ENCODE measurements at regions not wholly inside any gene's neighbourhood (a gene's known extent, or its start where the extent isn't known, plus 50 kb on each side); places are given as distances from the start of the nearest gene placed in this dataset.
"Not testable (repeated sequence)": the region's sequence is repeated elsewhere in the genome, so short reads cannot be mapped to it uniquely, and the experiment has no call there.

DNA sequence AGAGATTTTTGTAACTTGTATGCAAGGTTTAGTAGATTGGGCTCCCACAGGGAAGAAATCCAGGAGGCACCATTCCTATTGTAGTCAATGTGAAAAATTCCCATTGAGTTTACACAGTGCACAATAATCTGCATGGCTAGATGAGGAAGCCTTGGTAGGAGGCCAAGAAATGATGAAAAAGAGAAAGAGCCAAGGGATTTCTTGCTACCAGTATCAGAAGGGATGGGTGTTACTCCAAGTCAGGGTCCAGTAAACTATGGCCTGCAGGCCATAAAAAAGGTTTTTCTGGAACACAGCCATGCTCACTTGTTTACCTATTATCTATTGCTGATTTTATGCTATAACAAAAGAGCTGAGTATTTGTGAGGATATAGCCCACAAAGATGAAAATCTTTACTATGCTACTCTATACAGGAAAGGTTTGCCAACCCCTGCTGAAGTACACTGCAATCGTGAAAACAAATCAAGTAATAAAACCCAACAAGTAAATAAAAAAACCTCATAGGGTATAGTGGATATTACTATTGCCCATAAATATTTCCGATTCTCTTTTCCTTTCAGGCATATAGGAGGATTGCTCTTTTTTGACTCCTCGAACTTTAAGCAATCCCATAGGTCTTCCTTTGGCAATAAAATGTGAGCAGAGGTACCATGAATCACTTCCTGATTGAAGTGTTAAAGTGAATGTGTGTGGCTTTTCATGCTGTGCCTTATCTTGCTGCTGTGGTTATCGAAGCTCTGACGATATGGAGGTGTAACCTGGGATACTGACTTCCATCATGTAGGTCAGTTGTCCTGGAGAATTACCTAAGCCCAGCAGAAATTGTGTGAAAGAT lies 256.3 kb upstream of the MAGI2 start:
- no peak for DNase-seq

DNA sequence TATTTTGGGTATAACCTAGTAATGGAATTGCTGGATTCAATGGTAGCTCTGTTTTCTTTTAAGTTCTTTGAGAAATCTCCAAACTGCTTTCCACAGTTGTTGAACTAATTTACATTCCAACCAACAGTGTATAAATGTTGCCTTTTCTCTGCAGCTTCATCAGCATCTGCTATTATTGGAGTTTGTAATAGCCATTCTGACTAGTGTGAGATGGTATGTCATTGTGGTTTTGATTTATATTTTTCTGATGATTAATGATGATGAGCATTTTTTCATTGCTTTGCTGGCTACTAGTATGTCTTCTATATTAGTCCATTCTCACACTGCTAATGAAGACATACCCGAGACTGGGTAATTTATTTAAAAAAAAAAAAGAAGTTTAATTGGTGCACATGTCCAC lies 248.6 kb upstream of the MAGI2 start:
- DNase-seq: no peak

DNA sequence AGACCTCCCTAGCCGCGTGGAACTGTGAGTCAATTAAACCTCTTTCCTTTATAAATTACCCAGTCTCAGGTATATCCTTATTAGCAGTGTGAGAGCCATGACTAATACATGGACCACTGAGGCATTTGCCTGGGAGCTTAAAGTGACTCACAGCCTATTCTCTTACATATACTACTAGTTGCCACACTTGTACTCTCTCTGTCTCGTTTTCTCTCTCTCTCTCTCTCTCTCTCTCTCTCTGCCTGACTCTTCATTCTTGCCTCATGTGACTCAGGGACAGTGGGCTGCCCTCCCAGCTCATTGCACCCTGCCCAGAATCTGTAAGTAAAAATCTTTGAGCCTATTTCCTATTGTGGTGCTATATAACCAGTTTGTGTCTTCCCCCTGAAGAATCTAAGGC lies 238.5 kb upstream of the MAGI2 start:
- no peak for DNase-seq

DNA sequence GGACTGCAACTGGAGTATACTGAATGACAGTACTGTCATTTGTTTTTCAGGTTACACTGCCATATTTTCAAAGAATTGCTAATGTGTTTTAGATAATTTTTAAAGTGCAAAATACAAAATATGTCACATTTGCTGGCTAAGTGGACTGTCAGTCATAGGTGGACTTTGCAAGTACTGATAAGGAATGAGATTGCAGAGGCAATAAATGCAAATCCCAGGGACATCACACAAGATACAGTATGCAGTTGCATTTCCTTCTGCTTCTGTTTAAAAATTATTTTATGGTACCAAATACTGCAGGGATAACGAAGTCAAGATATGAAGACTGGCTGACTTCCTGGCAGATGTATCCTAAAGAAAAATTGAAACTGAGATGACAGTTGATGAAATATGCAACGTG lies 237.6 kb upstream of the MAGI2 start:
- no peak for DNase-seq

DNA sequence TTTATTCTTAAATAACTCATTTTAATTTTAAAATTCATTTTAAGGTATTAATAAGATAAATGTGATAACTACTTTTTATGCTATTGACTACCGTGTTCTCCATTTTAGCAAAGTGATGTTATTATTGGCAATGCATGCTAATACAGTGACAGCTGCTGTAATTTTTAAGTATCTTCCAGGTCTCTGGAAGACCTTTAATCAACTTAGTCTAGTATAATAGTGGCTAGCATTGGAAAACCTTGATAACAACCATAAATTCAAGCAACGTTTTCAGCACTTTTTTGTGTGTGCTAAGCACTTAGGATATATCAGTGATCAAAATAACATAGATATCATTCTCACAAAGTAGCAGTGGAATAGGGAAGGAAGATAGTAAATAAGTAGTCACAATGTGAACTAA lies 230.9 kb upstream of the MAGI2 start:
- no peak for DNase-seq

DNA sequence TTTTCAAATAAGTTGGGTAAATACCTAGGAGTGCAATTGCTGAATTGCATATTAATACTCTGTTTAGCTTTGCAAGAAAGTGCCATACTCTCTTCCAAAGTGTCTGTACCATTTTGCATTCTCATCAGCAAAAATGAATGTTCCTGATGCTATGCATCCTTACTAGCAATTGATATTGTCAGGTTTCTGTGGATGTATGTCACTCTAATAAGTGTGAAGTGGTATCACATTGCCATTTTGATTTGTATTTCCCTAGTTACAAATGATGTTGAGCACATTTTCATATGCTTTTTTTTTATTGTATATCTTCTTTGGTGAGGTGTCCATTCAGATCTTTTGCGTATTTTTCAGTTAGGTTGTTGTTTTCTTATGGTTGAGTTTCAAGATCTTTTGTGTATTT lies 230.4 kb upstream of the MAGI2 start:
- DNase-seq: no peak

DNA sequence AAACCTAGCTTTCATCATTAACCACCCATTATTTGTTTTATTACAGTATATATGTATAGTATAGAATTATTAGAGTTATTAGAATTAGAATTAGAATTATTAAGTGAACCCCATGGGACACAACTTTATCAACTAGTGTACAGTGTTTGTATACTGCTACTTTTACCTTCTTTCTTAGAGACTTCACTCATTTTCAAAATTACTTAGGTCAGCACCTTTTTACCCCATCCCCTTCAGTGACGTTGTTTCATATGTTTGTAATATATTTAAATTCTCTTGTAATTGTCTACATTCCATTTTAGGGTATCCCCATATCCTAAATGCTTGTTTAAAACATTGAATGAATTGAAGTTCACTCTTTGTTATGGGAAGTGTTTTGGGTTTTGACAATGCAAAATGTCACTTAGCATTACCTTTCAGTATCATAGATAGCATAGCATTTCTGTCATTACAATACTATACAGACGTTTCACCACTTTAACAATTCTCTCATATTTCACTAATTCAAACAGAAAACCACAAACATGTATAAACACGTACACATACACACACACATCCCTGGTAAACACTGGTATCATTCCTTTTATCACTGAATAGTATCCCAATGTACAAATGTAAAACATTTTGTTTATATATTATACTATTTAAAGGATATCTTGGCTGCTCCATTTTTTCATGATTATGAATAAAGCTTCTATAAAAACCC lies 229.9 kb upstream of the MAGI2 start:
- DNase-seq: no peak

DNA sequence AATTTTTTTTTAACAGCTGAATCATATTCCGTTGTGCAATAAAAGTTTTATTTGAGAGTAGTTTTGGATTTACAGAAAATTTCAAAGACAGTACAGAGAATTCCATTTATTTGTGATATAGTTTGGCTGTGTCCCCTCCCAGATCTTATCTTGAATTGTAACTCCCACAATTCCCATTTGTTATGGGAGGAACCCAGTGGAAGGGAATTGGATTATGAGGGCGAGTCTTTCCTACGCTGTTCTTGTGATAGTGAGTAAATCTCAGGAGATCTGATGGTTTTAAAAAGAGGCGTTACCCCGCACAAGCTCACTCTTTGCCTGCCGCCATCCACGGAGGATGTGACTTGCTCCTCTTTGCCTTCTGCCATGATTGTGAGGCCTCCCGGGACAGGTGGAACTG lies 228.0 kb upstream of the MAGI2 start:
- no peak for DNase-seq

DNA sequence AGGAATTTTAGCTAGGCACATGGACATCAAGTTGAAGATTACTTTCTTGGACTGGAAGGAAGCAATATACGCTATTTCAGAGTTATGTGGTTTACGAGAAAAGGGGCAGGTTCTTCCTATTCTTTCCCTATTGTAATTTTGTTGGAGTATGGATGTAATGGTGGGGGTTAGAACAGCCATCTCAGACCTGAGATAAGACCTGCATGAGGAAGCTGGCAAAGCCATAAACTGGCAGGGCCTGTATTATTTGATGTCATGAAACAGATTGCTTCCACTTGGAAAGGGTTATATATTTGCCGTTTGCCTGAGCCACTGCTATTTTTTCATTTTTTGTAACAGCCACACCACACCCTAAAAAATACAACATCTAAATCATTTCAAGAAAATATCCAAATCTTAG lies 220.5 kb upstream of the MAGI2 start:
- no peak for DNase-seq

DNA sequence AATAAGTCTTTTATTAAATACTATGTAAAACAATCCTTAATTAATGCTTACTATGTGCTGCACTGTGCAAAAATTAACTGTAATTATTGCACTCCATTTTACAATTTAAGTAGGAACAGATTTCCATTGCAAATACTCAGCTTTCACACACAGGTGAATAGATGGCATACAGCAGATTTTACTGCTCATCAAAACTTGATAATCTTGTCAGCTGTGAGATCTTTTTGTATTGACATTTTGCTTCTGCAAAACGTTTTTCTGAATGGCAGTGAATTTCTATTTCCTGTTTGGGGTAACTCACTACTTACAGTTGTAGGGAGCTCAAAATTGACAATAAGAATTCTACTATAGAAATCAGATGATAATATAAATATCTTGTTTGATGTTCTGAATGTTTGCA lies 220.0 kb upstream of the MAGI2 start:
- DNase-seq: no peak

DNA sequence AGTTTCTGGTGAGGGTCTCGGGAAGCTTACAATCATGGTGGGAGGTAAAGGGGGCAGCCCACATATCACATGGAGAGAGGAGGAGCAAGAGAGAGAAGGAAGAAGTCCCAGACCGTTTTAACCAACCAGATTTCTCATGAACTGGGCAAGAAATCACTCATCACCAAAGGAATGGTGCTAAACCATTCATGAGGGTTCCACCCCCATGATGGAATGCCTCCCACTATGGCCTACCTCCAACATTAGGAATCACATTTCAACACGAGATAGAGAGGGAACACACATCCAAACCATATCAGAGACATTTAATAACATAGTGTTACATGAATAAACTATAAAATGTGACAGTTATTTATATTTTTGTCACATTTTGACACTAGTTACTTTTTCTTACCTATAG lies 214.8 kb upstream of the MAGI2 start:
- no peak for DNase-seq

DNA sequence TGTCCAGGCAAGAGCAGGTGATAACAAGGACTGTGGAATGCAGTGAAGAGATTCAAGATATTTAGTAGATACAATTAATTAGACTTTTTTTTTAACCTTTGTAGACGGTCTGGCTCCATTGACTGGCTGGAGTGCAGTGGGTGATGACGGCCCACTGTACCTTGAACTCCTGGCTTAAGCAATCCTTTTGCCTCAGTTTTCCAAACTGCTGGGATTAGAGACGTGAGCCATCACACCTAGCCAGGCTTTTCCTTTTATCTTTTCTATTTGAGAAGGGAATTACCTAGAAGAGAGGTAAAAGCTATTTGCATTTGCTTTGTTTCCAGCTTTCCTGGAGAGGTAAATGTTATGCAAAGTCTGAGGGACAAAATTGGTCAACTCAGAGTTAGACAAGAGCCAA lies 213.0 kb upstream of the MAGI2 start:
- DNase-seq: no peak

DNA sequence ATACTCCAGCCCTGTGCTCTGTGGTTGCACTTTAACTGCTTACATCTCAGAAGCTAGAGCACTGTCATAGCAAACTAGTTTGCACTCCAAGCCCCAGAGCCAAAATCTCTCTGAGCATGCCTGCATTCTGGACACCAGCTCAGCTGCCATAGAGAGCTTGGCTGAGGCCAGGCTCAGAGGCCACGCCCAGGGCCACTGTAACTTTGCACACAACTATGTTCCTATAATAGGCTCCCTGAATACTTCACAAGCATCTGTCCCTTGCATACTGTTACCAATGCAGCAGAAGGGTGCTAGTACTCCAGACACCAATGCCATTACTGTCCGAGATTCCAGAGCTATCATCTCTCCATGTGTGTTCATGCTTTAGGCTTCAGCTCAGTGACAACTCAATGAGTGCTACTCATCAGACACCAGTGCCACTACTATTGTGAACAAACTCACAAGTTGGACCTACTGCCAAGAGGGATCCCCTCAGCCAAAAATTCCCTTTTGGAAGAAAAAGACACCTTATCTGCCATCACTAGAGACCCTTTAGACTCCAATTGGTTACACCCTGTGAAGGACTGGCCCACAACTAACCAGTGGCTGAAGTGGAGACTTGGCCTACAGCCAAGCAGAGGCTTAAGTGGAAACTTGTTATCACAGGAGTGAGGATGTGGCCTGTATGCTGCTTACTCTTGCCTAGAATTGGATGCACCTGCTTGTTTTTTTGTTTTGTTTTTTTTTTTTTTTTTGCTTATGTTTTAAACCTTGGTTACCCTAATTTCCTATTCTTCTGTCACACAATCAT lies 211.6 kb upstream of the MAGI2 start:
- no peak for DNase-seq

DNA sequence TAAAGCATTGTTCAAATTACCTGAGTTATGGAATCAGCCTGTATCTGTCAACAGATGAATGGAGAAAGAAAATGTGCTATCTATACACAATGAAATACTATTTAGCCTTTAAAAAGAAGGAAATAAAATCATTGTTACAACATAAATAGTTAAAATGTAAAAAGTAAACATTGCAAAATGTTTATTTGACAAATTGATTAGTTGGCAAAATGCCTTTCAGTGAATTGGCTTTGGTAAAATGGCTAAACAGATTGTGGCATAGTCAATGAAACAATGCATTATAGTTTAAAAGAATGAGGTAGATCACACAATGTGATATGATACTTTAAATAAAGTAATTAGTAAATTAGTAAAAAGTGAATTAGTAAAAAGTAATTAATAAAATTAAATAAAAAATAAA lies 204.8 kb upstream of the MAGI2 start:
- DNase-seq: no peak

DNA sequence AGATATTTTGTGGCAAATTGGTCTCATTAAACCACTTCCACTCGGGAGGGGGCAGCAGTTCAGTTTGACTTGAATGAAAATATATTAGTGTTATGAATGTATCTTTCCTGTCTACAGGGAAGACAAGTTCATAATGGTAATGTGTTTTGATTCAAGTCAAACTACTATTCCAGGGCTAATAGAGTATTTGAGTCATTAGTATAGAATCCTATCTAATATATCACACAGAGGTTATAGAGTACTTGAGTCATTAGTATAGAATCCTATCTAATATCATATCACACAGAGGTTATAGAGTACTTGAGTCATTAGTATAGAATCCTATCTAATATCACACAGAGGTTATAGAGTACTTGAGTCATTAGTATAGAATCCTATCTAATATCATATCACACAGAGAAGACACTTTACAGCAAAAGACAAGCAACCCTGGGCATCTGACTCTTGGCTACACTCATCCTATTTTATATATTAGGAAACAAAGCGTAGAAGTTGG lies 199.7 kb upstream of the MAGI2 start:
- DNase-seq: no peak

DNA sequence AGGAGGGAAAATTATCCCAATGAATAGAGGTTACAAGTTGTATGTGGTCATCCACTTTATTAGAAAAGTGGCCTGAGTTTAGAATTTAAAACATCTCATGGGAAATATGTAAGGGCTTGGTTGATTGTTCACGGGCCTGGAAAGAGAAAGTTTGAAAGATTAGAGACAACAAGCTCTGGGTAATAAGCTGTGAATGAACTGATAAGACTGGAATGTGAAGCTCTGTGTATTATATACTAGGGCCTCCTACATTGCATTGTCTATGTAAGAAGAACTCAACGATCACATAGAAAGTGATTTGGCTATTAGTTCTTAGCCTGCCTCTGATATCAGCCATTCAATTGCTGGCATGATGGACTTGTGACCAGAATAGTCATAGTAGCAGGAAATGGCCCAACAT lies 199.2 kb upstream of the MAGI2 start:
- DNase-seq: no peak

DNA sequence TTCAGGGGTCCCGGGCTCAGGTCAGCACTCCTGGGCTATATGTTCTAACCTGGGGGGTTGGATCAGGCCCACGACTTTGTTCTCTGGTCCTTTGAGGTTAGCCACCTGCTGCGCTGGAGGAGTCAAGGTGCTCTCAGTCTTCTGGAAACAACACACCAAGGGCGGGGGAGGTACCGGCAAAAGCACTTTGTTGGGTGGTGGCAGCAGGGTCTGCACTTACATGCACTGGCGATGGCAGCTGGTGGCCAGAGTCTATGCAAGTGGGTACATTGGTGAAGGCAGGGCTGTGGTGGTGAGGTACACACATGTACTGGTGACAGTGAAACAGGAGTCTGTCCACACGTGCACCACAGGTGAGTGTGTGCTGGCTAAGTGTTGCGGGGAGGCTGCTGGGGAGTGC lies 194.2 kb upstream of the MAGI2 start:
- DNase-seq: no peak

DNA sequence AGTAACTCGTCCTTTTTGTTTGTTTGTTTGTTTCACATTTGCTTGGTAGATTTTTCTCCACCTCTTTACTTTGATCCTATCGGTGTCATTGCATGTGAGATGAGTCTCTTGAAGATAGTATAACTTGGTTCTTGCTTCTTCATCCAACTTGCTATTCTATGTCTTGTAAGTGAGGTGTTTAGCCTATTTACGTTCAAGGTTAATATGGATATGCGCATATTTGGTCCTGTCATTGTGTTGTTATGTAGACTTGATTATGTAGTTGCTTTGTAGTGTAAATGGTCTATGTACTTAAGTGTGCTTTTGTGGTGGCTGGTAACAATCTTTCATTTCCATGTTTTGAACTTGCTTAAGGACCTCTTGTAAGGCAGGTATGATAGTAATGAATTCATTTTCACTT lies 192.8 kb upstream of the MAGI2 start:
- DNase-seq: no peak

DNA sequence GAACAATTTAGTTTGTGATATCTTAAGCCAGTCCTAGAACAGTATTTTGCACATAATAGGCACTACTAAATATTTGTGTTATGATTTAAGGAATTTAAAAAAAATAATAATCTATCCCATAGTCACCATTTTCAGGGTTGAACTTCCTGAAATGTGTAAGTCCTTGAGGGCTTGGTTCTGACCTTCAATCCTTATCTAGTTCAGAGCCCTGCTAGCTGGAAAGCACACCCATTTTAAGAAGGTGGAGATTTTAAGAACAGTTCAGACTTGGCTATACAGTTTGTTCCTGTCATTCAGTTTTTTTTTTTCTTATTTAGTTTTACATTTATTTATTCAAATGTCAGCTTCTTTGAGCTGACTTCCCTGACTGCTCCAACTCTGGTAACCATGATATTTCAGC lies 183.4 kb upstream of the MAGI2 start:
- DNase-seq: no peak

DNA sequence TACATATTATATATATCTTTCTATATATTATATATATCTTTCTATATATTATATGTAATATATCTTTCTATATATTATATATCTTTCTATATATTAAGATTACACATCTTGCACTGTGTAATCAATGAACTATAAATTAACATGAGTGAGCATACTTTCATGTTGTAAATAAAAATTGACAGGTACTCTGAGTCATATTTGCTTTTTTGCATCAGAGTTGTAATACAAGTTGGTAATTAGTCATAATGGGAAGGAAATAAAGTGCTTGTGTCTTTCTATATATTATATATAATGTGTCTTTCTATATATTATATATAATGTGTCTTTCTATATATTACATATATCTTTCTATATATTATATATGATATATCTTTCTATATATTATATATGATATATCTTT lies 172.5 kb upstream of the MAGI2 start:
- not testable (repeated sequence) for DNase-seq

DNA sequence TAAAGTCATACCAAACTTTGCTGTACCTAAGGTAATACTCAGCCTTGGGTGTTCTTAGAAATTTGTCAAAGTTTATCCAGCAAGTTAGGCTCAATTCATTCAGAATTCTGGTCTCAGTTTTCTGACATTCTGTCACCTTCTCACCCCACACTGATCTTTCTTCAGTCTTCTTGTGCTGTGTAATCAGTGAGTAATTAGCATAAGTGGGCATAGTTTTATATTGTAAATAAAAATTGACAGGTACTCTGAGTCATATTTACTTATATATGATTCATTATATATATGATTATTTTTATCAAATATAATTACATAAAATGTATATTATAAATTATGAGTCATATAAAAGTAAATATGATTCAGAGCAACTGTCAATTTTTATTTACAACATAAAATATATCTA lies 170.9 kb upstream of the MAGI2 start:
- no peak for DNase-seq

DNA sequence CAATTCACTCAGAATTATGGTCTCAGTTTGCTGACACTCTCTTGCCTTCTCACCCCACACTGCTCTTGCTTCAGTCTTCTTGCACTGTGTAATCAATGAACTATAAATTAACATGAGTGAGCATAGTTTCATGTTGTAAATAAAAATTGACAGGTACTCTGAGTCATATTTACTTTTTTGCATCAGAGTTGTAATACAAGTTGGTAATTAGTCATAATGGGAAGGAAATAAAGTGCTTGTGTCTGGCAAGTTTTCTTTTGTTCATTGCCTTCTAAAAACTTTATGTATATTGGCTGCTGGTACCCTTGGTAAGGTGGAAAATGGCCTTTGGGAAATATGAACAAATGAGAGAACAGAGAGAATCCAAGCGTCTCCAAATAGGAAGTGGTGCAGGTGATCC lies 169.3 kb upstream of the MAGI2 start:
- no peak for DNase-seq

DNA sequence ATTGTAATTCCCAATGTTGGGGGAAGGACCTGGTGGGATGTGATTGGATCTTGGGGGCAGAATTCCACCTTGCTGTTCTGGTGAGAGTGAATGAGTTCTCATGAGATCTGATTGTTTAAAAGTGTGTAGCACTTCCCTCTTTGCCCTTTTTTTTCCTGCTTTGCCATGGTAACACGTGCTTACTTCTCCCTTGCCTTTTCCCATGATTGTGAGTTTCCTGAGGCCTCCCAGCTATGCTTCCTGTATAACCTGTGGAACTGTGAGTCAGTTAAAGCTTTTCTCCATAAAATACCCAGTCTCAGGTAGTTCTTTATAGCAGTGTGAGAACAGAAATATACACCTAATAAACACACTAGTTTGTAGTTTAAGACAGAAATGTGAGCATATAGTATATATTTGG lies 166.8 kb upstream of the MAGI2 start:
- DNase-seq: no peak

DNA sequence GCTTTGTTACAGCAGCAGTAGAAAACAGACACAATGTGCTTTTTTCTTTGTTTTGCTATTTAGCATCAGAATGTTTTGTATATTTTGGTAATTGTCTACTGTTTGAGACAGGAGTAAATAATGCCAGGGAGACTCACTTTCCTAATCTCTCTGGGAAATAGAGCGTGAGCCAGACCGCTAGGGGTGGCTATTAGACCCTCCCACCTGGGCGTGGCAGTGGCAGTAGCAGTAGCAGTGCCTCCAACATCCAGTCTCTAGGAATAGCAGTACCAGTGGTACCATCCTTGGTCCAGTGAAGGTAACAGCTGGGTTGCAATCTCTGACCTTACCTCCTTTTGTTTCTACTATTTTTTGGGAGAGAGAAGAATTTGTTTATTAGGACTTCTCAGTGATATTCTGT lies 165.7 kb upstream of the MAGI2 start:
- no peak for DNase-seq
